EH (cell line): ENCODE measurements at regions not wholly inside any gene's neighbourhood (a gene's known extent, or its start where the extent isn't known, plus 50 kb on each side); places are given as distances from the start of the nearest gene placed in this dataset.

Source experiments
- DNase-seq: peaks from one replicate; pipeline ENCODE4 v3.0.0-alpha.2; 2015; ENCODE audit warnings: low read depth

GRCh38 chr2:22734373-22735045 is 650.5 kb upstream of the KLHL29 start:
- DNase-seq, result no peak

- no peak for DNase-seq
These were observed 647.8 kb upstream of the KLHL29 start for GRCh38 chr2:22737144-22737543.

- no peak for DNase-seq
These were observed 643.8 kb upstream of the KLHL29 start for GRCh38 chr2:22741216-22741615.

GRCh38 chr2:22748909-22749308 is 636.1 kb upstream of the KLHL29 start:
- no peak for DNase-seq

GRCh38 chr2:22753476-22753875 is 631.5 kb upstream of the KLHL29 start:
- DNase-seq, result no peak

- DNase-seq, result no peak
These were observed 628.5 kb upstream of the KLHL29 start for GRCh38 chr2:22756276-22757043.

GRCh38 chr2:22769497-22769896 is 615.5 kb upstream of the KLHL29 start:
- no peak for DNase-seq

- DNase-seq, result no peak
These were observed 600.4 kb upstream of the KLHL29 start for GRCh38 chr2:22784566-22784965.

- no peak for DNase-seq
These were observed 598.2 kb upstream of the KLHL29 start for GRCh38 chr2:22786817-22787216.

- DNase-seq, result no peak
These were observed 597.2 kb upstream of the KLHL29 start for GRCh38 chr2:22787745-22788144.

GRCh38 chr2:22788749-22789327 is 596.1 kb upstream of the KLHL29 start:
- no peak for DNase-seq

- no peak for DNase-seq
These were observed 589.6 kb upstream of the KLHL29 start for GRCh38 chr2:22795287-22795866.

GRCh38 chr2:22798386-22798785 is 586.6 kb upstream of the KLHL29 start:
- DNase-seq, result no peak

GRCh38 chr2:22800412-22800811 is 584.6 kb upstream of the KLHL29 start:
- DNase-seq, result no peak

GRCh38 chr2:22801071-22801470 is 583.9 kb upstream of the KLHL29 start:
- DNase-seq, result no peak

- DNase-seq, result no peak
These were observed 583.0 kb upstream of the KLHL29 start for GRCh38 chr2:22801970-22802369.

- DNase-seq, result no peak
These were observed 577.1 kb upstream of the KLHL29 start for GRCh38 chr2:22807872-22808271.

- no peak for DNase-seq
These were observed 574.4 kb upstream of the KLHL29 start for GRCh38 chr2:22810602-22811001.

GRCh38 chr2:22812065-22812680 is 572.8 kb upstream of the KLHL29 start:
- no peak for DNase-seq

GRCh38 chr2:22817197-22817596 is 567.8 kb upstream of the KLHL29 start:
- DNase-seq, result no peak

GRCh38 chr2:22821458-22821857 is 563.5 kb upstream of the KLHL29 start:
- no peak for DNase-seq

GRCh38 chr2:22822835-22823234 is 562.1 kb upstream of the KLHL29 start:
- no peak for DNase-seq

- no peak for DNase-seq
These were observed 560.4 kb upstream of the KLHL29 start for GRCh38 chr2:22824618-22825017.
